Activated naive CD8-positive, alpha-beta T cell (primary cell): ENCODE measurements at regions not wholly inside any gene's neighbourhood (a gene's known extent, or its start where the extent isn't known, plus 50 kb on each side); places are given as distances from the start of the nearest gene placed in this dataset.

Experiments used
- H3K27ac Mint-ChIP-seq: one replicate; pipeline ENCODE4 v1.8.0; 2021; ENCODE audit warnings: mixed read lengths
- H3K27me3 Mint-ChIP-seq: one replicate; pipeline ENCODE4 v1.8.0; 2021; ENCODE audit warnings: mixed read lengths
- H3K36me3 Mint-ChIP-seq: one replicate; pipeline ENCODE4 v1.8.0; 2021; ENCODE audit warnings: mixed read lengths
- H3K4me1 Mint-ChIP-seq: one replicate; pipeline ENCODE4 v1.8.0; 2021; ENCODE audit warnings: low read depth, mixed read lengths
- H3K4me3 Mint-ChIP-seq: one replicate; pipeline ENCODE4 v1.8.0; 2021; ENCODE audit warnings: mild to moderate bottlenecking, mixed read lengths
- H3K9me3 Mint-ChIP-seq: one replicate; pipeline ENCODE4 v1.8.0; 2021; ENCODE audit warnings: low read depth, mixed read lengths

- Mint-ChIP-seq H3K27ac (peak overlapping the region; percentile 91), H3K27me3 (no peaks in the 10 kb centered on the region), H3K9me3 (no peaks in the 10 kb centered on the region), H3K4me1 (peaks cover 58% of the 10 kb centered on the region), H3K4me3 (peak overlapping the region; percentile 63), H3K36me3 (no peaks in the 10 kb centered on the region)
Observed at GRCh38 chr13:99436686-99437416, 64.4 kb upstream of the TM9SF2 start.

DNA sequence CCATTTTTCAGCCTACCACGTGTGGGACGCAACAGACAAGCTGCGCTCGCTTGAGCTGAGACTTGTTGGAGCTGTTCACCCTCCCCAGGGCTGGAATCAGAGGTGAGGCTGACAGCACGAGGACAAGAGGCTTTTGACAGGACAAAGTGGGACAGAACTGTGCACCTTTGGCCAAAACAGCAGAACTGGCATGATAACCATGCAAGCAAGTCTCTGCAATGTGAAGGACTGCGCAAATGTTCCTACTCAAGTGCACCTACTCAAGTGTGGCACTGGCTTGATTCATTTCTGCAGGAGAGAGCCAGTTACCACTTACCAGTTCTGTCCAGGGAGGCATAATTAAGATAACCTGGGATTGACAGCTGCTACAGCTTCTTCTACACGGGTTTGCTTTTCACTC, 62.2 kb upstream of the TM9SF2 start:
- Mint-ChIP-seq H3K36me3 (no peaks in the 10 kb centered on the region), H3K27ac (no peak overlapping the region), H3K4me3 (no peak overlapping the region), H3K9me3 (no peaks in the 10 kb centered on the region), H3K27me3 (no peaks in the 10 kb centered on the region), H3K4me1 (peaks cover 36% of the 10 kb centered on the region)

DNA sequence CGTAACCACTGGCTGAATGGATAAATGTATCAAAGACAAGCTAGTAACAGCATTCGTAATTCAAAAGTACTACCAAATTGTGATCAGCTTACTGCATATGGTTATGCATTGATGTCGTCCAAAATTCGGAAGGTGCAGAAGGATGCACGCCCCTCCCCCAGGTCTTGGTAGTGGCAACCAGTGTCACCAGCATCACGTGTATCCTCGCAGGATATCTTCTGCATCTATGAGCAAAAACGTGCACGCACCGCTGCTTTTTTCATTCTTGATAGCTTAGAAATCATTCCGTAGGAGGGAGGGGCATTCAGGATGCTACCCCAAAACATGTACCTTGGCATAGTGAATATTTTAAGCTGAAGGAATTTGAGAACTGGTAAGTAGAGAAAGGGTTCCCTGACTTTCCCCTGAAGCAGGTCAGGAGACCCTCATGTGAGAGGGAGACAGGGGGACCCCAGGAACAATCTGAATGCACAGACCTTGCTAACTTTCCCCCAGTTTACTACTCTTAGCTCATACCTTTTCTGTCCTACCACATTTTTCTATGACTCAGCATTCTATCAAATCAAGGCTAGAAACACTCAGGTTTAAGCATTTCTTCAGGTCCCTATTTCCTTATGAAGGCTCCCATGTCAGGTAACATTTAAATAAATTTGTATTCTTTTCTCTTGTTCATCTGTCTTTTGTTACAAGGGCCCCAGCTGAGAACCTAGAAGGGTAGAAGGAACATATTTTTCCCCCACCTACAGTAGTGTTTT, 61.2 kb upstream of the TM9SF2 start:
- Mint-ChIP-seq H3K4me3 (no peak overlapping the region), H3K27me3 (no peaks in the 10 kb centered on the region), H3K4me1 (peaks cover 28% of the 10 kb centered on the region), H3K36me3 (no peaks in the 10 kb centered on the region), H3K27ac (no peak overlapping the region), H3K9me3 (no peaks in the 10 kb centered on the region)

- Mint-ChIP-seq H3K27ac (no peak overlapping the region), H3K9me3 (no peaks in the 10 kb centered on the region)
Observed at GRCh38 chr13:99442273-99442895, 58.9 kb upstream of the TM9SF2 start.

GRCh38 chr13:99446242-99446641, 55.0 kb upstream of the TM9SF2 start:
- no peaks in the 10 kb centered on the region for H3K9me3 Mint-ChIP-seq
- H3K36me3 Mint-ChIP-seq: no peaks in the 10 kb centered on the region
- no peak overlapping the region for H3K27ac Mint-ChIP-seq
- H3K4me1 Mint-ChIP-seq: no peaks in the 10 kb centered on the region
- no peak overlapping the region for H3K4me3 Mint-ChIP-seq
- H3K27me3 Mint-ChIP-seq: no peaks in the 10 kb centered on the region

More at GRCh38 chr13:99442273-99442895, 58.9 kb upstream of the TM9SF2 start:
- Mint-ChIP-seq H3K27me3 (no peaks in the 10 kb centered on the region), H3K36me3 (no peaks in the 10 kb centered on the region), H3K4me1 (peaks cover 6% of the 10 kb centered on the region), H3K4me3 (no peak overlapping the region)

GRCh38 chr13:99448546-99448945, 52.7 kb upstream of the TM9SF2 start:
- H3K4me3 Mint-ChIP-seq: no peak overlapping the region
- H3K27me3 Mint-ChIP-seq: peaks cover 5% of the 10 kb centered on the region
- peaks cover 3% of the 10 kb centered on the region for H3K36me3 Mint-ChIP-seq
- no peaks in the 10 kb centered on the region for H3K9me3 Mint-ChIP-seq
- H3K27ac Mint-ChIP-seq: no peak overlapping the region
- H3K4me1 Mint-ChIP-seq: no peaks in the 10 kb centered on the region

DNA sequence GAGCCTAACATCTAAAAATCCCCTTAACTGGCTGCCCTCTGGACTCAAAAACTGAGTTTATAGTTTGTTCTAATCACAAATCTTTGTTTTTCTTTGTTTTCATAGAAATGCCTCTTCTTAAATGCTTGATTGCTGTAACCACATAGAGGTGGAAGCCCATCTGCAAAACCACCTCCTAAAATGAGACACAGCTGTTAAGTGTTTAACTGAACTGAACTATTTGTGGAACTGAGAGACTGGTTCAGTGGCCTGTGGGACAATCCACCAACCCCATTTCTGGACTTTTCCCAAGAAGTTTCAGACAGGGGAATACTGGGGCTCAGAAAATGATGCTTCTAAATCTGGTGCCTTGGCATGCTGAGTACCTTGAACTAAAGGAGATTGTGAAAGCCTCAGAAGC, 50.9 kb upstream of the TM9SF2 start:
- Mint-ChIP-seq H3K27me3 (peaks cover 5% of the 10 kb centered on the region), H3K36me3 (peaks cover 7% of the 10 kb centered on the region), H3K4me3 (no peak overlapping the region), H3K27ac (no peak overlapping the region), H3K9me3 (peaks cover 6% of the 10 kb centered on the region), H3K4me1 (no peaks in the 10 kb centered on the region)
